ENCODE measurements at regions not wholly inside any gene's neighbourhood (a gene's known extent, or its start where the extent isn't known, plus 50 kb on each side); places are given as distances from the start of the nearest gene placed in this dataset.

DNA sequence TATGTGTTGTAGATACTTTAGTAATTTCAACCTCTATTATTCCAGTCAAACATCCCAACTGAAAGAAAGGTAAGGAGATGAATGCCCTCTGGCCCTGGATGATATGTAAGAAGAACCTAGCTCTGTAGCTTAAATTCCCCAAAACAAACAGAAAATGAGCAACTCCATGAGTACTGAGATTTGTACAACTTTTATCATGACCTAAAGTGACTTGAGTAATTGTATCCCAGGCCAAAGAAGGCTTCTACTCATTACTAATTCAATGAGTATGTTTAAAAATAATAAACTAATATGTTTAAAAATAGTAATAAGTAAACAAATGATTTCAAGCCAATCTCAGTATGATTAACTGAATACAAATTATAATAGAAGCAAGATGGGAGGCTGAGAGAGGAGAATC is 414.0 kb upstream of the ACTBL2 start:
- TF ChIP-seq, protein P1, sequence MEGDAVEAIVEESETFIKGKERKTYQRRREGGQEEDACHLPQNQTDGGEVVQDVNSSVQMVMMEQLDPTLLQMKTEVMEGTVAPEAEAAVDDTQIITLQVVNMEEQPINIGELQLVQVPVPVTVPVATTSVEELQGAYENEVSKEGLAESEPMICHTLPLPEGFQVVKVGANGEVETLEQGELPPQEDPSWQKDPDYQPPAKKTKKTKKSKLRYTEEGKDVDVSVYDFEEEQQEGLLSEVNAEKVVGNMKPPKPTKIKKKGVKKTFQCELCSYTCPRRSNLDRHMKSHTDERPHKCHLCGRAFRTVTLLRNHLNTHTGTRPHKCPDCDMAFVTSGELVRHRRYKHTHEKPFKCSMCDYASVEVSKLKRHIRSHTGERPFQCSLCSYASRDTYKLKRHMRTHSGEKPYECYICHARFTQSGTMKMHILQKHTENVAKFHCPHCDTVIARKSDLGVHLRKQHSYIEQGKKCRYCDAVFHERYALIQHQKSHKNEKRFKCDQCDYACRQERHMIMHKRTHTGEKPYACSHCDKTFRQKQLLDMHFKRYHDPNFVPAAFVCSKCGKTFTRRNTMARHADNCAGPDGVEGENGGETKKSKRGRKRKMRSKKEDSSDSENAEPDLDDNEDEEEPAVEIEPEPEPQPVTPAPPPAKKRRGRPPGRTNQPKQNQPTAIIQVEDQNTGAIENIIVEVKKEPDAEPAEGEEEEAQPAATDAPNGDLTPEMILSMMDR (IDR thresholded peaks at IDR 0.05; ENCODE audit: insufficient read depth, low read depth, low read length) = no peak
- no peak overlapping the region for H3K4me3 ChIP-seq (ENCODE audit: low read depth, low read length)
- DNase-seq (ENCODE audit: low read depth) = no peak

DNA sequence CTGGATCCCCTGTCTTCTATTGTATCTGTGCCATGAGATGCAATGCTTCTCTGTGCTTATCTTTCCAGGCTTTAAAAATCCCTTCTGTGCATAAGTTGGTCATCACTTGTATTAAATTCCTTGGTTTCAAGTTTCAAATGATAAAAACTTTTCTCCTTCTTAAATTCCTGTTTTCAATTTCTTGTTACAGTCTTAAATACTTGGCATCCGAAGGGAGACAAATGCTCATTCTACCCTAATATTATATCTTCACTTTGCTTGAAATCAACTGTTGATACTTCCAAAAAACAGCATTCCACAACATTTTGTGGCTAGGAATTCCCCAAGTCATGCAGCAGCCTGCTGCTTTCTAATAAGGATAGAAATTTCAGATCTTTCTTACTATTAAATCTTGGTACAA is 413.2 kb upstream of the ACTBL2 start:
- TF ChIP-seq, protein P1 (IDR thresholded peaks at IDR 0.05; ENCODE audit: insufficient read depth, low read depth, low read length) = no peak
- no peak overlapping the region for H3K4me3 ChIP-seq (ENCODE audit: low read depth, low read length)
- no peak for DNase-seq (ENCODE audit: low read depth)

DNA sequence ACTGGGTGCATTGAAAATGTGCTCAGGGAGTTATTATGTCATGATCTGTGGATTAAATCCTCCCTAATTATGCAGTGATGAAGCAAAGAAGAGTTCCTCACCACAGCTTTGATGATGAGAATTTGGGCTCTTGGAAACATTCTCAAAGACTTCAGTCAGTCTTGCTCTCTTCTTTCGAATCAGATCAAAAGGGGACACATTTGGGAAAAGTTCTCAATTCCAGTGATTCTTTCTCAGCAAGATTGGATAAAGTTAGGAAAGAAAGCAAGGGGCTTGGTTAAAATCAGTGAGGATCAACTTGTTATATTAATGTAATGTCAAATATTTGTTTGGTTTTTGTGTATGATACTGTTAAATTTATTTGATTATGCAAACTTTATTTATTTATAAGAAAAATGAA is 411.3 kb upstream of the ACTBL2 start:
- TF ChIP-seq, protein P1 (IDR thresholded peaks at IDR 0.05; ENCODE audit: insufficient read depth, low read depth, low read length) = no peak
- no peak overlapping the region for H3K4me3 ChIP-seq (ENCODE audit: low read depth, low read length)
- no peak for DNase-seq (ENCODE audit: low read depth)

DNA sequence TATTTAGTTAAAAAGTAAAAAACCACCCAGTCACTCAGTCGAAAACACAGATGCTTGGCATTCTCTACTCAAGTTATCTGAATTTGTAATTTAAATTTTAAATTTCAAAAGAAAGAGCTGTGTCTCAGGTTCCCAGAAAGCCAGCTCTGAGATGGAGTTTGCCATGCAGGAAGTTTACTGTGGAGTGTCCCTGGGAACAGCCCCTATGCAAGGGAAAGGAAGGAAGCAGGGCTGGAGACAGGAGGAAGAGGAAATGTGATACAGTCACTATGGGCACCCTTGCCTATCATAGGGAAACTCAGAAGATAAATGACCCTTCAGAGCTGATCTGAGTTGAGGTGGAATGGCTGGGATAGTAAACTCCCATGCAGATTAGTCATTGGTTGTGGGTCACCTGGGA is 408.8 kb upstream of the ACTBL2 start:
- TF ChIP-seq, protein P1 (IDR thresholded peaks at IDR 0.05; ENCODE audit: insufficient read depth, low read depth, low read length) = no peak
- H3K4me3 ChIP-seq (ENCODE audit: low read depth, low read length) = no peak overlapping the region
- no peak for DNase-seq (ENCODE audit: low read depth)

DNA sequence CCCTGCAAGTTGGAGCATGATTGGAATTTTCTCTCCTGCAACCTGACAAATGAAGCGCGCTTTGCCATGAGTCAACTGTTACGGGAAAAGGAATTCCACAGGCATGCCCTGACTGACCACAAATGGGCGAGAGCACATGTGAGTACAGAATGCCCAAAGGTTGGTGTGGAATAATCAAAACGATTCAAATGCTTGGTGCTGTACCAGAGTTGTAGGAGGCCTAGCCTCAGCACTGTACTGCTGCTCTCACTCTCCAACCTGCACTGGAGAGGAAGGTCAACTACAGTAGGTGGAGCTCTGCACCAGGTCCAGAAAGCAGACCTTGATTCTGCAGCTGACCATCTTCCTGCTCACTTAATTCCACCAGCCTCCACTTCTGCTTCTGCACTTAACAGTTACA is 406.9 kb upstream of the ACTBL2 start:
- TF ChIP-seq, protein P1 (IDR thresholded peaks at IDR 0.05; ENCODE audit: insufficient read depth, low read depth, low read length) = no peak
- H3K4me3 ChIP-seq (ENCODE audit: low read depth, low read length) = no peak overlapping the region
- peak; percentile 42 for DNase-seq (ENCODE audit: low read depth)

DNA sequence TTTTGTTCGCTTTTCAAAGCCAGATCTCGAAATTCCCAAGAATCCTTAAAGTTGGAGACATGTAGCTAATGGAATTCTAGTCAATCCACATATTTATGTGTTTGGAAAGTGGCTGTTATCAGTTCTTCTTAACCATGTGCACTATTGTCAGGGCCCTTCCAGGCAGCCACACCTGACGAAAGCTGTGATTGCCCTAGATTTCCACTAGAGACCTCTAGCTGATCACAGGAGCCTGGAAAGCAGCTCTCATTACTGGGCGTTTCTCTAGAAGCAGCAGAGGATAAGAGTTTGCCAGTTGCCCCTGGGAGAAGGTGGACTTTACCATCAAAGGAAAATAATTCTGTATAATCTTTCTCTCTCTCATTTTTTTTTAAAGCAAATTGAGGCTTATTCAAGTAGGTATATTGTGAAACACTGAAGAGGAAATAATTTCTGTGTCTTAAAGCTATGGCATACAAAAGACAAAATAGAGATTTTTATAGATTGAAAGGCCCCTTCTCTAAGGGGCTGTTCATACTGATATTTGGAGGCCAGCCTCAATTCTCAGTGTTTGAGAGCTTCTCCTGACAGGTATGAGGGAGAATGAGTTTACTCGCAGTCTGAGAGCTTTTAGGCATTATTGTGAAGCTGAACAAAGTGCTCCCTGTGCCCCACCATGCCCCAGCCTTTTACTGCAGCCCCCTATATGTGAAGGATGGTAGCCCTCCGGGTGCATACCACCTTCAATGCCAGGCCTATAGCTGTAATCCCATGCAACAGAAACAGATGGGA is 405.4 kb upstream of the ACTBL2 start:
- no peak overlapping the region for H3K4me3 ChIP-seq (ENCODE audit: low read depth, low read length)
- TF ChIP-seq, protein P1 (IDR thresholded peaks at IDR 0.05; ENCODE audit: insufficient read depth, low read depth, low read length) = peak; percentile 59
- peak; percentile 31 for DNase-seq (ENCODE audit: low read depth)
